Lower leg skin (tissue), 3 donors: ENCODE measurements at regions not wholly inside any gene's neighbourhood (a gene's known extent, or its start where the extent isn't known, plus 50 kb on each side); places are given as distances from the start of the nearest gene placed in this dataset.

Source experiments
- POLR2A ChIP-seq, 2 donors: fragments of 450-650 bp; IDR thresholded peaks; one replicate each; pipeline ENCODE4 v1.6.1; 2016 to 2017; ENCODE audit warnings: antibody characterized with exemption in 2 of 2, mild to moderate bottlenecking in 1 of 2, moderate library complexity in 1 of 2
- TF ChIP-seq, protein P1 (sequence below), 3 donors: fragments of 450-650 bp; IDR thresholded peaks; one replicate each; pipeline ENCODE4 v1.5.1; 2016; ENCODE audit warnings: antibody characterized with exemption in 3 of 3, mild to moderate bottlenecking in 3 of 3, moderate library complexity in 2 of 3

GRCh38 chr1:82099170-82099569, 298.4 kb downstream of the ADGRL2 start:
- TF ChIP-seq POLR2A (IDR thresholded peaks at IDR 0.05): no peak
- TF ChIP-seq, protein P1, sequence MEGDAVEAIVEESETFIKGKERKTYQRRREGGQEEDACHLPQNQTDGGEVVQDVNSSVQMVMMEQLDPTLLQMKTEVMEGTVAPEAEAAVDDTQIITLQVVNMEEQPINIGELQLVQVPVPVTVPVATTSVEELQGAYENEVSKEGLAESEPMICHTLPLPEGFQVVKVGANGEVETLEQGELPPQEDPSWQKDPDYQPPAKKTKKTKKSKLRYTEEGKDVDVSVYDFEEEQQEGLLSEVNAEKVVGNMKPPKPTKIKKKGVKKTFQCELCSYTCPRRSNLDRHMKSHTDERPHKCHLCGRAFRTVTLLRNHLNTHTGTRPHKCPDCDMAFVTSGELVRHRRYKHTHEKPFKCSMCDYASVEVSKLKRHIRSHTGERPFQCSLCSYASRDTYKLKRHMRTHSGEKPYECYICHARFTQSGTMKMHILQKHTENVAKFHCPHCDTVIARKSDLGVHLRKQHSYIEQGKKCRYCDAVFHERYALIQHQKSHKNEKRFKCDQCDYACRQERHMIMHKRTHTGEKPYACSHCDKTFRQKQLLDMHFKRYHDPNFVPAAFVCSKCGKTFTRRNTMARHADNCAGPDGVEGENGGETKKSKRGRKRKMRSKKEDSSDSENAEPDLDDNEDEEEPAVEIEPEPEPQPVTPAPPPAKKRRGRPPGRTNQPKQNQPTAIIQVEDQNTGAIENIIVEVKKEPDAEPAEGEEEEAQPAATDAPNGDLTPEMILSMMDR (IDR thresholded peaks at IDR 0.05): no peak
